ENCODE measurements at regions not wholly inside any gene's neighbourhood (a gene's known extent, or its start where the extent isn't known, plus 50 kb on each side); places are given as distances from the start of the nearest gene placed in this dataset.
"Not testable (repeated sequence)": the region's sequence is repeated elsewhere in the genome, so short reads cannot be mapped to it uniquely, and the experiment has no call there.

DNA sequence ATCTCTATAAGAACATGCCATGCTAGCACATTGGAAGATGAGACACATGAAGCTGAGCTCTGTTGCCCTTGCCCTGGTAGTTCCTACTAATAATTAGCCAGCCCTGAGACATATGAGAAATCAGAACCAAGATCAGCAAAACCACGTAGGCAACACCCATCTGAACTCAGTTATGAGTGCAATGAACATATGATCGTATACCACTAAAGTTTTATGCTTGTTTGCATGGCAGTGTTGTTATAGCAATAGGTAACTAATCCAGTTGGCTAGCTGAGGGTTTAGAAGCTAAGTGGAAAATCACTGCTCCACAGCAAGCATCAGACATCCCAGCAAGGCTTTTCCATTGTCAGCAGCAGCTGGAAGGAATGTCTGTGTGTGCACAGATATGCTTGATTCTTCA lies 180.7 kb downstream of the BTBD3 start:
- Histone ChIP-seq H3K27ac (ENCODE audit: low read depth, low read length) (no peak overlapping the region), H3K9ac (ENCODE audit: low read length) (no peak overlapping the region), H3K36me3 (ENCODE audit: insufficient read depth, low read length) (no peaks in the 10 kb centered on the region), H3K4me3 (ENCODE audit: low read depth in 1 of 2, low read length in 2 of 2) (no peak overlapping the region), H3K9me3 (ENCODE audit: low read length) (no peaks in the 10 kb centered on the region), H3K4me1 (ENCODE audit: insufficient read depth, low read length) (no peaks in the 10 kb centered on the region), H3K27me3 (ENCODE audit: control insufficient read depth in 1 of 2, insufficient read depth in 2 of 2, low read length in 2 of 2) (no peaks in the 10 kb centered on the region)

DNA sequence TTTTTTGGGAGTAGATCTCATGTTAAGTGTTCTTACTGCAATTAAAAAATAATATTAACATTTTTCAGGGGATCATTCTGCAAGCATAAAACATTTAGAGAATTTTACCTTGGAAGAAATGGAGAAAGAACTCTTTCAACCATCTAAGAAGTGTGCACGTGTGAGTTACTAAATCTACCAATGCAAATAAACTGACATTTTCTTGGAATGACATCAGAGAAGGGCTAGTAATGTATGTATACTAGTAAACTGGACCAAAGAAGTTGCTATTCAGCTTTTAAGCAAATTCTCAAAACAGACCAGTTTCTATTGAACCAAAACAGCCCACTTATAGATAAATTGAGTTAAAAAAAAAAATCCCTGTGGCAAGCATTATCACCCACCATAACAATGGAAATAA lies 191.2 kb downstream of the BTBD3 start:
- Histone ChIP-seq H3K9ac (ENCODE audit: low read length) (no peak overlapping the region), H3K4me1 (ENCODE audit: insufficient read depth, low read length) (no peaks in the 10 kb centered on the region), H3K4me3 (ENCODE audit: low read depth in 1 of 2, low read length in 2 of 2) (no peak overlapping the region), H3K27me3 (ENCODE audit: control insufficient read depth in 1 of 2, insufficient read depth in 2 of 2, low read length in 2 of 2) (no peaks in the 10 kb centered on the region), H3K36me3 (ENCODE audit: insufficient read depth, low read length) (no peaks in the 10 kb centered on the region), H3K9me3 (ENCODE audit: low read length) (no peaks in the 10 kb centered on the region), H3K27ac (ENCODE audit: low read depth, low read length) (no peak overlapping the region)

DNA sequence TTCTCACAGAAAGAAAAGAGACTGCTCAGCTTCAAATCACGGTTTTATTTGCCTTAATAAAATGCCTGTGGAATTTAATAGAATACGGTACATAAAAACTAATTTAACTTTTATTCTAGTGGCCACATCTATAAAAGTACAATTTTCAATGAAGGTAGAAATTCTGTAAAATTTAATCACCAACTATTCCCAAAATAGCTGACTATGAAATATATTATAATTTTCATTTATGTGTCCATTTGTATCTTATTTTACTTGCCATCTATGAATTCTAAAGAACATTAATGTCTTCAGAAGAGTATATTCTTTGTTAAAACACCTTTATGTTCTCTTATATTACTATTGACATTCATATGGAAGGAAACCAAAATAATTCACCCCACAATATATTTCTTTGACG lies 192.6 kb downstream of the BTBD3 start:
- Histone ChIP-seq H3K27ac (ENCODE audit: low read depth, low read length) (no peak overlapping the region), H3K27me3 (ENCODE audit: control insufficient read depth in 1 of 2, insufficient read depth in 2 of 2, low read length in 2 of 2) (no peaks in the 10 kb centered on the region), H3K4me3 (ENCODE audit: low read depth in 1 of 2, low read length in 2 of 2) (no peak overlapping the region), H3K36me3 (ENCODE audit: insufficient read depth, low read length) (no peaks in the 10 kb centered on the region), H3K4me1 (ENCODE audit: insufficient read depth, low read length) (no peaks in the 10 kb centered on the region), H3K9ac (ENCODE audit: low read length) (no peak overlapping the region), H3K9me3 (ENCODE audit: low read length) (no peaks in the 10 kb centered on the region)

DNA sequence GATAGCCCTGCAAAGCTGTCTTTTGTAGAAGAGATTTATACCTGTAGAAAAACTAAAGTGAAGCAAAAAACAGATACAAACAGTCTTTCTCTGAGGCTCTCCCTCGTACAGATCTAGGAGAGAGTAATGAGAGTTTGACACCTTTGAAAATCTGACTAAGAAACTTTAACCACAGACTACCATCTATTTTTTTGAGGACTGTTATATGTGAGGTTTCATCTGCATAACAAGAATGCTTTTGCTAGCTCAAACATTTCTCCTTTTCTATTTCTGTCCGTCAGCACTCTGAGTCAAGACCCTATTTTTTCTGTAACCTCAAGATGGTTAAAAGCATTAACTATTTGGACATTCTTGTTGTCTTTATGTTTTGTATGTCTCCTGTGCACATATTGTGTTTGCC lies 193.0 kb downstream of the BTBD3 start:
- no peak overlapping the region for H3K9ac ChIP-seq (ENCODE audit: low read length)
- H3K27me3 ChIP-seq (ENCODE audit: control insufficient read depth in 1 of 2, insufficient read depth in 2 of 2, low read length in 2 of 2) = no peaks in the 10 kb centered on the region
- no peak overlapping the region for H3K27ac ChIP-seq (ENCODE audit: low read depth, low read length)
- H3K36me3 ChIP-seq (ENCODE audit: insufficient read depth, low read length) = no peaks in the 10 kb centered on the region
- no peaks in the 10 kb centered on the region for H3K9me3 ChIP-seq (ENCODE audit: low read length)
- no peak overlapping the region for H3K4me3 ChIP-seq (ENCODE audit: low read depth in 1 of 2, low read length in 2 of 2)
- H3K4me1 ChIP-seq (ENCODE audit: insufficient read depth, low read length) = no peaks in the 10 kb centered on the region

DNA sequence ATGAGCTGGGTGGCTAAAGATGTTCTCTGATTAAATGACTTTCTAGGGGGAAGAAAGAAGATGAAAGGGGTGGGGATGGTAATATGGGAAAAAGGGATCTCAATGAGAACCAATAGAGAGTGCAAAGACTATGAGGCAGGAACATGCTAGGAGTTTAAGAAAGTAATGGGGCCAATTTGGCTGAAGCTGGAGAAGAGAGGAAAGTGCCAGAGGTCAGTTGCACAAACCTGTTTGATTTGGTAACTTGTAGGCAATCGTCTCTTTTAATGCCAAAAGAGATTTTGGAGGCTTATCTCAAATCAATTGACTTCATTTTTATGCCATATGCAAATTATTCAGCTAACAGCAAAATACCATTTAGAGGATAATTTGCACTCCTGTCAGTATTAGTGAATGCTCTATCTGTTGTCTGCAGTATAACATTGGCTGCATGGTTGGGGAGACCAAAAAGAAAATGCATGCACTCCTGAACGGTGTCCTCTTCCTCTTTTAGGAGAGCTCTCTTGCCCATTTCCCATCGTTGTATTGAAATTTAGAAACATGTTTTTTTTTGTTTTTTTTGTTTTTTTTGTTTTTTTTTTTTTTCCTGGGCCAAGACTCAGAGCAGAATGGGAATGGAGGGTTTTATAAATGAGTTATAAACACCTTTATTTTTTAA lies 193.9 kb downstream of the BTBD3 start:
- H3K4me3 ChIP-seq (ENCODE audit: low read depth in 1 of 2, low read length in 2 of 2) = no peak overlapping the region
- no peaks in the 10 kb centered on the region for H3K36me3 ChIP-seq (ENCODE audit: insufficient read depth, low read length)
- no peaks in the 10 kb centered on the region for H3K4me1 ChIP-seq (ENCODE audit: insufficient read depth, low read length)
- no peaks in the 10 kb centered on the region for H3K9me3 ChIP-seq (ENCODE audit: low read length)
- H3K27ac ChIP-seq (ENCODE audit: low read depth, low read length) = no peak overlapping the region
- H3K9ac ChIP-seq (ENCODE audit: low read length) = no peak overlapping the region
- H3K27me3 ChIP-seq (ENCODE audit: control insufficient read depth in 1 of 2, insufficient read depth in 2 of 2, low read length in 2 of 2) = no peaks in the 10 kb centered on the region

GRCh38 chr20:12112089-12112474 lies 194.4 kb downstream of the BTBD3 start:
- Histone ChIP-seq H3K36me3 (ENCODE audit: insufficient read depth, low read length) (no peaks in the 10 kb centered on the region), H3K4me1 (ENCODE audit: insufficient read depth, low read length) (no peaks in the 10 kb centered on the region), H3K27me3 (ENCODE audit: control insufficient read depth in 1 of 2, insufficient read depth in 2 of 2, low read length in 2 of 2) (no peaks in the 10 kb centered on the region), H3K27ac (ENCODE audit: low read depth, low read length) (no peak overlapping the region), H3K9me3 (ENCODE audit: low read length) (no peaks in the 10 kb centered on the region), H3K4me3 (ENCODE audit: low read depth in 1 of 2, low read length in 2 of 2) (no peak overlapping the region), H3K9ac (ENCODE audit: low read length) (no peak overlapping the region)

GRCh38 chr20:12112665-12113064 lies 195.0 kb downstream of the BTBD3 start:
- Histone ChIP-seq H3K4me3 (ENCODE audit: low read depth in 1 of 2, low read length in 2 of 2) (no peak overlapping the region), H3K9me3 (ENCODE audit: low read length) (no peaks in the 10 kb centered on the region), H3K9ac (ENCODE audit: low read length) (no peak overlapping the region), H3K27me3 (ENCODE audit: control insufficient read depth in 1 of 2, insufficient read depth in 2 of 2, low read length in 2 of 2) (no peaks in the 10 kb centered on the region), H3K27ac (ENCODE audit: low read depth, low read length) (no peak overlapping the region), H3K4me1 (ENCODE audit: insufficient read depth, low read length) (no peaks in the 10 kb centered on the region), H3K36me3 (ENCODE audit: insufficient read depth, low read length) (no peaks in the 10 kb centered on the region)

- Histone ChIP-seq H3K27me3 (ENCODE audit: control insufficient read depth in 1 of 2, insufficient read depth in 2 of 2, low read length in 2 of 2) (no peaks in the 10 kb centered on the region), H3K9ac (ENCODE audit: low read length) (no peak overlapping the region), H3K36me3 (ENCODE audit: insufficient read depth, low read length) (no peaks in the 10 kb centered on the region), H3K9me3 (ENCODE audit: low read length) (no peaks in the 10 kb centered on the region), H3K4me3 (ENCODE audit: low read depth in 1 of 2, low read length in 2 of 2) (no peak overlapping the region), H3K27ac (ENCODE audit: low read depth, low read length) (no peak overlapping the region), H3K4me1 (ENCODE audit: insufficient read depth, low read length) (no peaks in the 10 kb centered on the region)
Measured at GRCh38 chr20:12113075-12113467, 195.4 kb downstream of the BTBD3 start.

DNA sequence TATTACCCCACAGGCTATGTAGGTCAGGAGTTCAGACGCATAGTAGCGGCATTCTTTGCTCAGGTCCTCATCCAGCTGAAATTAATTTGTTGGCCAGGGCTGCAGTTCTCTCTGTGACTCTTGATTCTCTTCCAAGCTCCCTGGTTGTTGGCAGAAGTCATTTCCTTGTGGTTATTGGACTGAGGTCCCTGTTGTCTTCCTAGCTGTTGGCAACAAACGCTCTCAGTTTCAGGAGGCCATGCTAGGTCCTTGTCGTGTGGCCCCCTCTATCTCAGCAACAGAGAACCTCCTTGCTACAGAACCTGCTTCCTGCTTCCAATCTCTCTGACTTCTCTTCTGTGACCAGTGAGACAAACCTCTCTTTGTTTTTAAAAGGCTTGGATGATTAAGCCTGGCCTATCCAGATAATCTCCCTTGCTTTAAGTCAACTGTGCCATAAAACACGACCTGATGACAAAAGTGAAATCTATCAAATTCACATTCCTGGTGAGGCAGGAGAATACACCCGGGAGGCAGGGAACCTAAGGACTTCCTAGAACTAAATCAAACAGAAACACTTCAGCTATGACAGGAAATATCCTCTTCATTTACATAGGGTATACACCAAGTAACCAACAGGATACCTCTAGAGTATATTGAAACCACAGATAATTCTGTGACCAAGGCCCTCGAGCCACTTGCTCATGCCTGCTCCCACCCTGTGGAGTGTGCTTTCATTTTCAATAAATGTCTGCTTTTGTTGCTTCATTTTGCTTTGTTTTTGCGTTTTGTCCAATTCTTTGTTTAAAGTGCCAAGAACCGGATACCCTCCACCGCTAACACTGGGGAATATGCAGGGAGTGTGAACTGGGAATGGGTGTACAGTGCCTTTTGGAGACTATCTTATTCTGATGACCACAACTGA lies 196.0 kb downstream of the BTBD3 start:
- Histone ChIP-seq H3K4me1 (ENCODE audit: insufficient read depth, low read length) (no peaks in the 10 kb centered on the region), H3K27ac (ENCODE audit: low read depth, low read length) (no peak overlapping the region), H3K36me3 (ENCODE audit: insufficient read depth, low read length) (no peaks in the 10 kb centered on the region), H3K27me3 (ENCODE audit: control insufficient read depth in 1 of 2, insufficient read depth in 2 of 2, low read length in 2 of 2) (no peaks in the 10 kb centered on the region), H3K4me3 (ENCODE audit: low read depth in 1 of 2, low read length in 2 of 2) (no peak overlapping the region), H3K9me3 (ENCODE audit: low read length) (no peaks in the 10 kb centered on the region), H3K9ac (ENCODE audit: low read length) (no peak overlapping the region)

DNA sequence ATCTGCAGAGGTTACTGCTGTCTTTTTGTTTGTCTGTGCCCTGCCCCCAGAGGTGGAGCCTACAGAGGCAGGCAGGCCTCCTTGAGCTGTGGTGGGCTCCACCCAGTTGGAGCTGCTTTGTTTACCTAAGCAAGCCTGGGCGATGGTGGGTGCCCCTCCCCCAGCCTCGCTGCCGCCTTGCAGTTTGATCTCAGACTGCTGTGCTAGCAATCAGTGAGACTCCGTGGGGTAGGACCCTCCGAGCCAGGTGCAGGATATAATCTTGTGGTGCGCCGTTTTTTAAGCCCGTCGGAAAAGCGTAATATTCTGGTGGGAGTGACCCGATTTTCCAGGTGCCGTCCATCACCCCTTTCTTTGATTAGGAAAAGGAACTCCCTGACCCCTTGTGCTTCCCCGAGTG lies 211.4 kb downstream of the BTBD3 start:
- H3K36me3 ChIP-seq (ENCODE audit: insufficient read depth, low read length); H3K27me3 ChIP-seq (ENCODE audit: control insufficient read depth in 1 of 2, insufficient read depth in 2 of 2, low read length in 2 of 2); H3K9me3 ChIP-seq (ENCODE audit: low read length); H3K4me3 ChIP-seq (ENCODE audit: low read depth in 1 of 2, low read length in 2 of 2); H3K27ac ChIP-seq (ENCODE audit: low read depth, low read length); H3K4me1 ChIP-seq (ENCODE audit: insufficient read depth, low read length); H3K9ac ChIP-seq (ENCODE audit: low read length): not testable (repeated sequence)

DNA sequence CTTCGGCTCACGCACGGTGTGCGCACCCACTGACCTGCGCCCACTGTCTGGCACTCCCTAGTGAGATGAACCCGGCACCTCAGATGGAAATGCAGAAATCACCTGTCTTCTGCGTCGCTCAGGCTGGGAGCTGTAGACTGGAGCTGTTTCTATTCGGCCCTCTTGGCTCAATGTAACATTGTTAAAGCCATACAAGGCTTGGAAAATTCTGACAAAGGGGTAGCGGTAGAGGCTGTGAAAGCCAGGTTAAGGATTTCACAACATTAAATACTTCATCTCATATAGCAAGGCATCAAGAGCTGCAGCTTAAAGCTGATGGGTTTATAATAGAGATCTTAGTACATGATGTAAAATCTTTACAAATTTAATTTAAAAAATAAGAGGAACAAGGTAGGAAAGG lies 211.8 kb downstream of the BTBD3 start:
- not testable (repeated sequence) for H3K27me3 ChIP-seq (ENCODE audit: control insufficient read depth in 1 of 2, insufficient read depth in 2 of 2, low read length in 2 of 2); H3K9me3 ChIP-seq (ENCODE audit: low read length); H3K4me3 ChIP-seq (ENCODE audit: low read depth in 1 of 2, low read length in 2 of 2); H3K4me1 ChIP-seq (ENCODE audit: insufficient read depth, low read length); H3K27ac ChIP-seq (ENCODE audit: low read depth, low read length); H3K36me3 ChIP-seq (ENCODE audit: insufficient read depth, low read length); H3K9ac ChIP-seq (ENCODE audit: low read length)

- Histone ChIP-seq H3K9ac (ENCODE audit: low read length) (no peak overlapping the region), H3K36me3 (ENCODE audit: insufficient read depth, low read length) (no peaks in the 10 kb centered on the region), H3K4me1 (ENCODE audit: insufficient read depth, low read length) (no peaks in the 10 kb centered on the region), H3K27ac (ENCODE audit: low read depth, low read length) (no peak overlapping the region), H3K4me3 (ENCODE audit: low read depth in 1 of 2, low read length in 2 of 2) (no peak overlapping the region), H3K27me3 (ENCODE audit: control insufficient read depth in 1 of 2, insufficient read depth in 2 of 2, low read length in 2 of 2) (no peaks in the 10 kb centered on the region), H3K9me3 (ENCODE audit: low read length) (no peaks in the 10 kb centered on the region)
Measured at GRCh38 chr20:12130781-12131180, 213.1 kb downstream of the BTBD3 start.

All from muscle layer of colon (tissue), 2 donors.